GM21447 (cell line): ENCODE measurements at regions not wholly inside any gene's neighbourhood (a gene's known extent, or its start where the extent isn't known, plus 50 kb on each side); places are given as distances from the start of the nearest gene placed in this dataset.
"Not testable (repeated sequence)": the region's sequence is repeated elsewhere in the genome, so short reads cannot be mapped to it uniquely, and the experiment has no call there.

Experiments used
- ATAC-seq: cut with Tn5 transposase; IDR thresholded peaks from one replicate; pipeline ENCODE4 v1.9.1; 2021; ENCODE audit not compliant: unreplicated experiment

- ATAC-seq = no peak
Observed at GRCh38 chr6:69489970-69490369, 306.8 kb downstream of the LMBRD1 start.

GRCh38 chr6:69487688-69488087 lies 309.1 kb downstream of the LMBRD1 start:
- ATAC-seq = no peak

- ATAC-seq = no peak
Observed at GRCh38 chr6:69466979-69467570, 329.7 kb downstream of the LMBRD1 start.

DNA sequence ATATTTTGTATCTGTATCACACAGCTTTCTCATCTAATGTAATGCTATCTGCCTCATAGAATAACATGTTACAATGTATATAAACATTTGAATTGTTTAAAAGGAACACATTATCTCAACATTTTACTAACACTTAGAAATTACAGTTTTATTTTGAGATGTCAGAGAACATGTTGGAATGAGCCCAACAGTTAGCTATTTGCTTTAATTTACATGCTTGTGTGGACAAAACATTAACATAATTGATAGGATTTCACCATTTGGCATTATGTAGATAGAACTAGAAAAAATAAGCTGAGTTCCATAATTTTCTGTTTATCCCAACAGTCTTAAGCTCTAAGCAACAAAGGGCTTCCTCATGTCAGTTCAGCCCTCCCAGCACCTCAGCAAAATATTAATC lies 330.9 kb downstream of the LMBRD1 start:
- ATAC-seq = no peak

DNA sequence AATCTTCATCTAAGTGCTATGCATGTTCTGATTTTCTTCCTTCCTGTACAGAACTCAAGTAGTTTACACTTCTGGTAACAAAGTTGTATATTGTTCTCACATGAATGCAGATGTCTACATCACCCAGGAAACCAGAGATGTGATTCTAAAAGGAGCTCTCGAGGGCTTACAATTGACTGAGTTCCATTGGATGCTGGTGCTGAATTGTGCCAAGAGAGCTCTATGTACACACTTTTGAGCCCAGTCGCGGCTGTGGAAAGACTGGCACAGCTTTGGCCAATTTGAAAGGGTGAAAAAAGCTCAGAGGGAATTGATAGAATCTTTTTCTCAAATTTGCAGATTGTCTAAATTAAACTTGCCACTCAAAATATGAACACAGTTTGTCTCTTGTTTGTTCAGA lies 340.7 kb downstream of the LMBRD1 start:
- no peak for ATAC-seq

DNA sequence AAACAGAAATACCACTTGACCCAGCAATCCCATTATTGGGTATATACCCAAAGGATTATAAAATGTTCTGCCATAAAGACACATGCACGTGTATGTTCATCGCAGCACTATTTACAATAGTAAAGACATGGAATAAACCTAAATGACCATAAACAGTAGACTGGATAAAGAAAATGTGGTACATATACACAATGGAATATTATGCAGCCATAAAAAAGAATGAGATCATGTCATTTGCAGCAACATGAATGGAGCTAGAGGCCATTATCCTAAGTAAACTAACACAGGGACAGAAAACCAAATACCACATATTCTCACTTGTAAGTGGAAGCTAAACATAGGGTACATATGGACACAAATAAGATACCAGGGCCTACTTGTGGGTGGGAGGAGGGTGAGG lies 342.2 kb downstream of the LMBRD1 start:
- not testable (repeated sequence) for ATAC-seq

DNA sequence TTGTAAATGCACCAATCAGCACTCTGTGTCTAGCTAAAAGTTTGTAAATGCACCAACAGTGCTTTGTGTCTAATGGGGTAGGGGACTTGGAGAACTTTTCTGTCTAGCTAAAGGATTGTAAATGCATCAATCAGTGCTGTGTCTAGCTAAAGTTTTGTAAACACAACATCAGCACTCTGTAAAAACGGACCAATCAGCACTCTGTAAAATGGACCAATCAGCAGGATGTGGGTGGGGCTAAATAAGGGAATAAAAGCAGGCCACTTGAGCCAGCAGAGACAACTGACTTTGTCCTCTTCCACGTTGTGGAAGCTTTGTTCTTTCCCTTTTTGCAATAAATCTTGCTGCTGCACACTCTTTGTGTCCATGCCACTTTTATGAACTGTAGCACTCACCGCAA lies 346.3 kb downstream of the LMBRD1 start:
- not testable (repeated sequence) for ATAC-seq

DNA sequence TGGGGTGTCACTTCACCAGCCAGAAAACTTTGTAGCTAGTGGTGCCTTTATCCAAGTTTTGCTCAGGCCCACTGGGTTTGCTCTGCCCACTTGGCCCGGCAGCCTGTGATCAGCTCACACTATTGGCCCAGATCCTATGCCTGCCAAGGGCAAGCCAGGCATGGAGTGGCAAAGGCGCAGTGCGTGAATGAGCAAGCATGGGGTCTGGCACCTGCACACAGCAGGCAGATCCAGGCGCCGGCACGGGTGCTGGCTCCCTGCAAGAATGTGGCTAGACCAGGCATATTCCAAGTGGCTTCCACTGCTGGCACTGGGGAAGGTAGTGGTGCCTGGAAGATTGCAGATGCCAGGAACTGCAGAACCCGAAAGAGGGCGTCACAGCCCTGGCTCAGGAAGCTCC lies 346.9 kb downstream of the LMBRD1 start:
- no peak for ATAC-seq
